ENCODE measurements at regions not wholly inside any gene's neighbourhood (a gene's known extent, or its start where the extent isn't known, plus 50 kb on each side); places are given as distances from the start of the nearest gene placed in this dataset.

DNA sequence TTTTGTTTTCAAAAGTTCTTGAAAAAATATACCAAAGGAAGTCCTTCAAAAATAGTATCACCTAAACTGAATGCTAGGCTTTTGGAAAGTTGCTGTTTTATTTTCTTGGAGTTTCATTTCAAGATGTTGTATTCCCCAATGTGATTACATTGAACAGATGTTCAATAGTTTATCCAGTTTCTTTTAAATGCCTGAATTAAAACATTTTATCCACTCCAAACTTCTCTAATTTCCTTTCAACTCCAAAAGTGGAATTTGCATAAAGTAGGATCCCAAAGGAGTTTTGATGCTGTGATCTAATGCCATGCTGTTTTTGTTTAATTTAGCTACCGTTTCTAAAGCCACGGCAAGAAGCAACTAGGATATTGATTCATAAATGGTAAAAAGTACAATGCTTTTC lies 892.5 kb upstream of the SLC10A2 start:
- WGBS (ENCODE audit: low lambda C conversion rate, missing lambda C conversion rate): 80% methylated on average over 2 of the region's 2 CpGs
- no peak overlapping the region for H3K4me3 ChIP-seq
- H3K27me3 ChIP-seq: no peaks in the 10 kb centered on the region
- no peaks in the 10 kb centered on the region for H3K9me3 ChIP-seq (ENCODE audit: low read depth)
- H3K4me1 ChIP-seq (ENCODE audit: insufficient read depth): no peaks in the 10 kb centered on the region
- H2AFZ ChIP-seq: no peak overlapping the region
- H3K9me2 ChIP-seq (replicated peaks; ENCODE audit: insufficient read depth): no peaks in the 10 kb centered on the region
- no peaks in the 10 kb centered on the region for H4K20me1 ChIP-seq (ENCODE audit: insufficient read depth, poor library complexity, severe bottlenecking)
- TF ChIP-seq, protein P1, sequence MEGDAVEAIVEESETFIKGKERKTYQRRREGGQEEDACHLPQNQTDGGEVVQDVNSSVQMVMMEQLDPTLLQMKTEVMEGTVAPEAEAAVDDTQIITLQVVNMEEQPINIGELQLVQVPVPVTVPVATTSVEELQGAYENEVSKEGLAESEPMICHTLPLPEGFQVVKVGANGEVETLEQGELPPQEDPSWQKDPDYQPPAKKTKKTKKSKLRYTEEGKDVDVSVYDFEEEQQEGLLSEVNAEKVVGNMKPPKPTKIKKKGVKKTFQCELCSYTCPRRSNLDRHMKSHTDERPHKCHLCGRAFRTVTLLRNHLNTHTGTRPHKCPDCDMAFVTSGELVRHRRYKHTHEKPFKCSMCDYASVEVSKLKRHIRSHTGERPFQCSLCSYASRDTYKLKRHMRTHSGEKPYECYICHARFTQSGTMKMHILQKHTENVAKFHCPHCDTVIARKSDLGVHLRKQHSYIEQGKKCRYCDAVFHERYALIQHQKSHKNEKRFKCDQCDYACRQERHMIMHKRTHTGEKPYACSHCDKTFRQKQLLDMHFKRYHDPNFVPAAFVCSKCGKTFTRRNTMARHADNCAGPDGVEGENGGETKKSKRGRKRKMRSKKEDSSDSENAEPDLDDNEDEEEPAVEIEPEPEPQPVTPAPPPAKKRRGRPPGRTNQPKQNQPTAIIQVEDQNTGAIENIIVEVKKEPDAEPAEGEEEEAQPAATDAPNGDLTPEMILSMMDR (IDR thresholded peaks at IDR 0.05; ENCODE audit: poor library complexity): no peak
- TF ChIP-seq EZH2 (IDR thresholded peaks at IDR 0.05; ENCODE audit: borderline replicate concordance) (no peak), EZH2phosphoT487 (IDR thresholded peaks at IDR 0.05; ENCODE audit: low read depth, severe bottlenecking, unreplicated experiment) (no peak)
- H3K4me2 ChIP-seq: no peak overlapping the region
- H3K79me2 ChIP-seq: no peaks in the 10 kb centered on the region
- no peaks in the 10 kb centered on the region for H3K36me3 ChIP-seq (replicated peaks; ENCODE audit: insufficient read depth, low read depth)
- no peak overlapping the region for H3K27ac ChIP-seq
- DNase-seq (ENCODE audit: low spot score): no peak

DNA sequence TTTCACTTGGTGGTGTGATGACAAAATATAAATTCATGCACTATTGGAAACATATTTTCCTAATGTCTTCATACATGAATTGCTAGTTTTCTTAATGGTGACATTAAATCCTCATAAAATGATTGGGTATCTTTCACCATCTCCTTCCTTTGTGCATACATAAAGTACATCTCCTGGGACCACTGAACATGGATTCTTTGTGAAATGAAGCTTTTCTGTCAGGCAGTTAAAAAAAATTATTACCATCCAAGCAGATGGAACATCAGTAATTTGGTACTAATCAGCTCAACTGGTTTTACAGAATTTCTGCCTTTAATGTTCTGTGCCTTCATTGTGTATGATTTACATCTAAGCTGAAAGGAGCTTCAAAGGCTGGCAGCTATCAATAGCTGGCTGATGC lies 891.7 kb upstream of the SLC10A2 start:
- TF ChIP-seq, protein P1 (IDR thresholded peaks at IDR 0.05; ENCODE audit: poor library complexity): no peak
- TF ChIP-seq EZH2 (IDR thresholded peaks at IDR 0.05; ENCODE audit: borderline replicate concordance): no peak
- TF ChIP-seq EZH2phosphoT487 (IDR thresholded peaks at IDR 0.05; ENCODE audit: low read depth, severe bottlenecking, unreplicated experiment): no peak
- Histone ChIP-seq H3K4me1 (ENCODE audit: insufficient read depth) (no peaks in the 10 kb centered on the region), H3K4me3 (no peak overlapping the region), H3K27ac (no peak overlapping the region), H2AFZ (no peak overlapping the region), H3K4me2 (no peak overlapping the region), H3K9me2 (replicated peaks; ENCODE audit: insufficient read depth) (no peaks in the 10 kb centered on the region), H3K27me3 (no peaks in the 10 kb centered on the region), H3K36me3 (replicated peaks; ENCODE audit: insufficient read depth, low read depth) (no peaks in the 10 kb centered on the region), H4K20me1 (ENCODE audit: insufficient read depth, poor library complexity, severe bottlenecking) (no peaks in the 10 kb centered on the region), H3K9me3 (ENCODE audit: low read depth) (no peaks in the 10 kb centered on the region), H3K79me2 (no peaks in the 10 kb centered on the region)
- no peak for DNase-seq (ENCODE audit: low spot score)

DNA sequence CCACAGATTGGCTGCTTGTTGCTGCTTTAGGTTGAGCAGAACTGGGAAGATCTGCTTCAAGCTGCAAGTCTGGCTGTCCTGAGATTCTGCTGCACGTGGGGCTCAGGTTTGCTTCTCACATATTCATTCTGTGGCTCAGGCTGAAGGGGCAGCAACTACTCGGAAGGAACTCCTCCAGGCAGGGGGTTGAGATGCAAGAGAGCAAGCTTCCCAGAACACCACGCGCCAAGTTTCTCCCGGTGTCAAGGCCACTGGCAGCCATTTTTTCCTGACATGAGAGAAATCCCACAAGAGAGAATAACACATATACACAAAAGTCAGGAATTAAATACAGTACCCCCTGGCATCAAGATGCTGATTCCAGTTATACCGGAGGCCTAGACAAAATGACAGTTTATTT lies 887.6 kb upstream of the SLC10A2 start:
- Histone ChIP-seq H3K27me3 (no peaks in the 10 kb centered on the region), H3K9me3 (ENCODE audit: low read depth) (no peaks in the 10 kb centered on the region), H3K4me3 (no peak overlapping the region), H3K27ac (no peak overlapping the region), H3K4me2 (no peak overlapping the region), H2AFZ (no peak overlapping the region), H4K20me1 (ENCODE audit: insufficient read depth, poor library complexity, severe bottlenecking) (no peaks in the 10 kb centered on the region), H3K36me3 (replicated peaks; ENCODE audit: insufficient read depth, low read depth) (no peaks in the 10 kb centered on the region), H3K79me2 (no peaks in the 10 kb centered on the region), H3K9me2 (replicated peaks; ENCODE audit: insufficient read depth) (no peaks in the 10 kb centered on the region), H3K4me1 (ENCODE audit: insufficient read depth) (no peaks in the 10 kb centered on the region)
- TF ChIP-seq, protein P1 (IDR thresholded peaks at IDR 0.05; ENCODE audit: poor library complexity): no peak
- TF ChIP-seq EZH2phosphoT487 (IDR thresholded peaks at IDR 0.05; ENCODE audit: low read depth, severe bottlenecking, unreplicated experiment) (no peak), EZH2 (IDR thresholded peaks at IDR 0.05; ENCODE audit: borderline replicate concordance) (no peak)
- 85% methylated on average over 6 of the region's 6 CpGs for WGBS (ENCODE audit: low lambda C conversion rate, missing lambda C conversion rate)
- DNase-seq (ENCODE audit: low spot score): no peak

DNA sequence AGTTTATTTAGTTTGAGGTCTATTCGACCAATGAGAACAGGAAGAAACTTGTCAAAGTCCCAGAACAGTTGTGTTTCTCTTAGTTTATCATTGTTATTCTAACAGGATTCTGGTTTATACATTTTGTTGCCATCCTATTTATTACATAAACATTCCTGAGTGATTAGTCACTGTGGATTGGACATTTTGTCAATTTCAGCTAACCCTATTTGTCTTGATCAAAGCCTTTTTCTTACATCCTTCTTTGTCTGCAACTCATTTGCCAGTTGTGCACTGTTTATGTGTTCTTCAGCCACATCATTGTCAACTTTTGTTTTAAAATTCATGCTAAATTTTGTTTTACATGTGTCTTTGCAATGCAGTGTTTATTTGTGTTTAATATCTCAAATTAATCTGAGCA lies 886.0 kb upstream of the SLC10A2 start:
- no peaks in the 10 kb centered on the region for H3K36me3 ChIP-seq (replicated peaks; ENCODE audit: insufficient read depth, low read depth)
- H3K27ac ChIP-seq: no peak overlapping the region
- no peaks in the 10 kb centered on the region for H3K79me2 ChIP-seq
- H3K9me3 ChIP-seq (ENCODE audit: low read depth): no peaks in the 10 kb centered on the region
- no peaks in the 10 kb centered on the region for H4K20me1 ChIP-seq (ENCODE audit: insufficient read depth, poor library complexity, severe bottlenecking)
- DNase-seq (ENCODE audit: low spot score): no peak
- no peak overlapping the region for H2AFZ ChIP-seq
- no peaks in the 10 kb centered on the region for H3K9me2 ChIP-seq (replicated peaks; ENCODE audit: insufficient read depth)
- no peaks in the 10 kb centered on the region for H3K4me1 ChIP-seq (ENCODE audit: insufficient read depth)
- TF ChIP-seq, protein P1 (IDR thresholded peaks at IDR 0.05; ENCODE audit: poor library complexity): no peak
- TF ChIP-seq EZH2 (IDR thresholded peaks at IDR 0.05; ENCODE audit: borderline replicate concordance) (no peak), EZH2phosphoT487 (IDR thresholded peaks at IDR 0.05; ENCODE audit: low read depth, severe bottlenecking, unreplicated experiment) (no peak)
- no peaks in the 10 kb centered on the region for H3K27me3 ChIP-seq
- WGBS (ENCODE audit: low lambda C conversion rate, missing lambda C conversion rate): 69% methylated on average over 1 of the region's 1 CpG
- no peak overlapping the region for H3K4me2 ChIP-seq
- no peak overlapping the region for H3K4me3 ChIP-seq

Data from hepatocyte (in vitro differentiated cells).